Fibroblast of the aortic adventitia (primary cell): ENCODE measurements at regions not wholly inside any gene's neighbourhood (a gene's known extent, or its start where the extent isn't known, plus 50 kb on each side); places are given as distances from the start of the nearest gene placed in this dataset.

ENCODE experiments used
- DNase-seq: peaks from one replicate; pipeline ENCODE4 v3.0.0-alpha.2; 2010; ENCODE audit warnings: low read depth
- H3K4me3 ChIP-seq: 2 replicates; pipeline ENCODE4 v1.5.1; 2011; ENCODE audit warnings: low read depth, mild to moderate bottlenecking, control low read depth, low read length, moderate library complexity
- CTCF ChIP-seq: IDR thresholded peaks from 2 replicates; pipeline ENCODE4 v1.5.1; 2011; ENCODE audit warnings: mild to moderate bottlenecking, low read length, control low read depth, inconsistent platforms; ENCODE audit not compliant: insufficient read depth

- DNase-seq: no peak
- no peak for TF ChIP-seq CTCF
- H3K4me3 ChIP-seq: no peak overlapping the region
Measured at GRCh38 chr6:163922562-163922961, 508.0 kb downstream of the QKI start.

- DNase-seq: no peak
- no peak for TF ChIP-seq CTCF
- no peak overlapping the region for H3K4me3 ChIP-seq
Measured at GRCh38 chr6:163919652-163920051, 505.1 kb downstream of the QKI start.

- H3K4me3 ChIP-seq: no peak overlapping the region
- DNase-seq: no peak
- TF ChIP-seq CTCF: no peak
Measured at GRCh38 chr6:163916315-163917081, 502.0 kb downstream of the QKI start.

- no peak for DNase-seq
- no peak overlapping the region for H3K4me3 ChIP-seq
- no peak for TF ChIP-seq CTCF
Measured at GRCh38 chr6:163915131-163915530, 500.6 kb downstream of the QKI start.

- no peak for TF ChIP-seq CTCF
- DNase-seq: no peak
- no peak overlapping the region for H3K4me3 ChIP-seq
Measured at GRCh38 chr6:163913045-163913444, 498.5 kb downstream of the QKI start.

- DNase-seq: no peak
- no peak for TF ChIP-seq CTCF
- H3K4me3 ChIP-seq: no peak overlapping the region
Measured at GRCh38 chr6:163906006-163906710, 491.6 kb downstream of the QKI start.
